ENCODE measurements at regions not wholly inside any gene's neighbourhood (a gene's known extent, or its start where the extent isn't known, plus 50 kb on each side); places are given as distances from the start of the nearest gene placed in this dataset.

- WGBS, 2 donors = 91 to 95% methylated on average over 2 of the region's 2 CpGs
- DNase-seq = no peak
- intact Hi-C loops (cut with DNase I; ENCODE audit: low total_unique reads) = no loop called here
- Histone ChIP-seq H3K4me1 (no peaks in the 10 kb centered on the region), H3K27me3 (no peaks in the 10 kb centered on the region), H3K36me3 (ENCODE audit: low read depth, missing control alignments) (no peaks in the 10 kb centered on the region), H3K27ac (no peak overlapping the region), H3K9me3 (no peaks in the 10 kb centered on the region), H3K4me3 (no peak overlapping the region)
- TF ChIP-seq CTCF (IDR thresholded peaks at IDR 0.05) (no peak), POLR2A (IDR thresholded peaks at IDR 0.05) (no peak)
These were observed 299.1 kb upstream of the TNP1 start for GRCh38 chr2:217158928-217159327.

- TF ChIP-seq POLR2A (IDR thresholded peaks at IDR 0.05) = no peak
- no peak for TF ChIP-seq CTCF (IDR thresholded peaks at IDR 0.05)
These were observed 297.7 kb upstream of the TNP1 start for GRCh38 chr2:217157581-217157980.

GRCh38 chr2:217156801-217157200, 296.9 kb upstream of the TNP1 start:
- 95 to 97% methylated on average over 2 of the region's 2 CpGs for WGBS, 2 donors
- no peak overlapping the region for H3K4me3 ChIP-seq
- intact Hi-C loops (cut with DNase I; ENCODE audit: low total_unique reads) = no loop called here

More at GRCh38 chr2:217157581-217157980, 297.7 kb upstream of the TNP1 start:
- no peaks in the 10 kb centered on the region for H3K27me3 ChIP-seq
- H3K27ac ChIP-seq = no peak overlapping the region
- no peaks in the 10 kb centered on the region for H3K4me1 ChIP-seq
- WGBS, 2 donors = 91 to 98% methylated on average over 6 of the region's 6 CpGs
- no peak for DNase-seq
- no peaks in the 10 kb centered on the region for H3K9me3 ChIP-seq
- intact Hi-C loops (cut with DNase I; ENCODE audit: low total_unique reads) = no loop called here
- H3K36me3 ChIP-seq (ENCODE audit: low read depth, missing control alignments) = no peaks in the 10 kb centered on the region
- no peak overlapping the region for H3K4me3 ChIP-seq

GRCh38 chr2:217154923-217155322, 295.1 kb upstream of the TNP1 start:
- WGBS, 2 donors = 81 to 87% methylated on average over 9 of the region's 9 CpGs
- H3K27me3 ChIP-seq = no peaks in the 10 kb centered on the region
- no peaks in the 10 kb centered on the region for H3K4me1 ChIP-seq
- no peaks in the 10 kb centered on the region for H3K9me3 ChIP-seq
- H3K4me3 ChIP-seq = no peak overlapping the region
- intact Hi-C loops (cut with DNase I; ENCODE audit: low total_unique reads) = no loop called here
- no peak overlapping the region for H3K27ac ChIP-seq
- DNase-seq = no peak
- H3K36me3 ChIP-seq (ENCODE audit: low read depth, missing control alignments) = no peaks in the 10 kb centered on the region
- TF ChIP-seq POLR2A (IDR thresholded peaks at IDR 0.05) = no peak
- no peak for TF ChIP-seq CTCF (IDR thresholded peaks at IDR 0.05)

More at GRCh38 chr2:217156801-217157200, 296.9 kb upstream of the TNP1 start:
- no peak overlapping the region for H3K27ac ChIP-seq
- no peaks in the 10 kb centered on the region for H3K9me3 ChIP-seq
- no peaks in the 10 kb centered on the region for H3K36me3 ChIP-seq (ENCODE audit: low read depth, missing control alignments)
- H3K4me1 ChIP-seq = no peaks in the 10 kb centered on the region
- H3K27me3 ChIP-seq = no peaks in the 10 kb centered on the region
- TF ChIP-seq POLR2A (IDR thresholded peaks at IDR 0.05) (no peak), CTCF (IDR thresholded peaks at IDR 0.05) (no peak)
- DNase-seq = no peak

- Histone ChIP-seq H3K4me3 (no peak overlapping the region), H3K36me3 (ENCODE audit: low read depth, missing control alignments) (no peaks in the 10 kb centered on the region), H3K27ac (no peak overlapping the region), H3K4me1 (no peaks in the 10 kb centered on the region), H3K9me3 (no peaks in the 10 kb centered on the region), H3K27me3 (no peaks in the 10 kb centered on the region)
- no peak for DNase-seq
- 93 to 96% methylated on average over 5 of the region's 5 CpGs for WGBS, 2 donors
- TF ChIP-seq POLR2A (IDR thresholded peaks at IDR 0.05) = no peak
- TF ChIP-seq CTCF (IDR thresholded peaks at IDR 0.05) = no peak
- intact Hi-C loops (cut with DNase I; ENCODE audit: low total_unique reads) = no loop called here
These were observed 293.6 kb upstream of the TNP1 start for GRCh38 chr2:217153510-217153909.

All from testis (tissue), 2 donors.